Fibroblast of mammary gland (primary cell): ENCODE measurements at regions not wholly inside any gene's neighbourhood (a gene's known extent, or its start where the extent isn't known, plus 50 kb on each side); places are given as distances from the start of the nearest gene placed in this dataset.

Experiments
- DNase-seq: peaks from one replicate; pipeline ENCODE4 v3.0.0-alpha.2; 2010; ENCODE audit warnings: low read depth
- H3K4me3 ChIP-seq: 2 replicates; pipeline ENCODE4 v1.5.1; 2011; ENCODE audit warnings: low read depth, mild to moderate bottlenecking, low read length, moderate library complexity; ENCODE audit not compliant: control insufficient read depth
- TF ChIP-seq, protein P1 (sequence below): conservative IDR thresholded peaks from 2 replicates; pipeline ENCODE4 v1.5.1; 2011; ENCODE audit warnings: low read depth, low read length, inconsistent platforms; ENCODE audit not compliant: control insufficient read depth, insufficient read depth

DNA sequence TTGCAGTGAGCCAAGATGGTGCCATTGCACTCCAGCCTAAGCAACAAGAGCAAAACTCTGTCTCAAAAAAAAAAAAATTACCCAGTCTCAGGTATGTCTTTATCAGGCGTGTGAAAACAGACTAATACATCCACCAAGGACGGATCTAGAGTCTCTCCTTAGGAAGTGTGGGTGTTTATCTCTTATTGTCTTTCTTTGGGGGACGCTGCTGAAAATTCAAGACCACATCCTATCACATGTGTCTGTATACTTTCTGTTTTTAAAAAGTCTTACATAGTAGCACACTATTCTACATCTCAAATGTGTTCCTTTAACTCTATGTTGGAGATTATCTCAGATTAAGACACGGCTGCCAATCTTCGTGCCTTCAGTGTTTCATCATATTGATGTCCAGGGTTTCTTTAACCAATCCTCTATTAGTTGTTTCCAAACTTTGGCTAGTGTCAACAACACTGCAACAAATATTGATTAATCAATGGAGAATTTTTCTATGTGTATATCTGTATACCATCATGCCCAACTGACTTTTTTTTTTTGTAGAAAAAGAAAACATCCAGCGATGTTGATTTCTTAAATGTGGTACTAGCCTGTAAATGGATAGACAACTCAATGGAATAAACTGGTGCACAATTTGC, 92.3 kb upstream of the KDM7A start:
- H3K4me3 ChIP-seq: no peak overlapping the region
- DNase-seq: no peak
- TF ChIP-seq, protein P1, sequence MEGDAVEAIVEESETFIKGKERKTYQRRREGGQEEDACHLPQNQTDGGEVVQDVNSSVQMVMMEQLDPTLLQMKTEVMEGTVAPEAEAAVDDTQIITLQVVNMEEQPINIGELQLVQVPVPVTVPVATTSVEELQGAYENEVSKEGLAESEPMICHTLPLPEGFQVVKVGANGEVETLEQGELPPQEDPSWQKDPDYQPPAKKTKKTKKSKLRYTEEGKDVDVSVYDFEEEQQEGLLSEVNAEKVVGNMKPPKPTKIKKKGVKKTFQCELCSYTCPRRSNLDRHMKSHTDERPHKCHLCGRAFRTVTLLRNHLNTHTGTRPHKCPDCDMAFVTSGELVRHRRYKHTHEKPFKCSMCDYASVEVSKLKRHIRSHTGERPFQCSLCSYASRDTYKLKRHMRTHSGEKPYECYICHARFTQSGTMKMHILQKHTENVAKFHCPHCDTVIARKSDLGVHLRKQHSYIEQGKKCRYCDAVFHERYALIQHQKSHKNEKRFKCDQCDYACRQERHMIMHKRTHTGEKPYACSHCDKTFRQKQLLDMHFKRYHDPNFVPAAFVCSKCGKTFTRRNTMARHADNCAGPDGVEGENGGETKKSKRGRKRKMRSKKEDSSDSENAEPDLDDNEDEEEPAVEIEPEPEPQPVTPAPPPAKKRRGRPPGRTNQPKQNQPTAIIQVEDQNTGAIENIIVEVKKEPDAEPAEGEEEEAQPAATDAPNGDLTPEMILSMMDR: no peak

DNA sequence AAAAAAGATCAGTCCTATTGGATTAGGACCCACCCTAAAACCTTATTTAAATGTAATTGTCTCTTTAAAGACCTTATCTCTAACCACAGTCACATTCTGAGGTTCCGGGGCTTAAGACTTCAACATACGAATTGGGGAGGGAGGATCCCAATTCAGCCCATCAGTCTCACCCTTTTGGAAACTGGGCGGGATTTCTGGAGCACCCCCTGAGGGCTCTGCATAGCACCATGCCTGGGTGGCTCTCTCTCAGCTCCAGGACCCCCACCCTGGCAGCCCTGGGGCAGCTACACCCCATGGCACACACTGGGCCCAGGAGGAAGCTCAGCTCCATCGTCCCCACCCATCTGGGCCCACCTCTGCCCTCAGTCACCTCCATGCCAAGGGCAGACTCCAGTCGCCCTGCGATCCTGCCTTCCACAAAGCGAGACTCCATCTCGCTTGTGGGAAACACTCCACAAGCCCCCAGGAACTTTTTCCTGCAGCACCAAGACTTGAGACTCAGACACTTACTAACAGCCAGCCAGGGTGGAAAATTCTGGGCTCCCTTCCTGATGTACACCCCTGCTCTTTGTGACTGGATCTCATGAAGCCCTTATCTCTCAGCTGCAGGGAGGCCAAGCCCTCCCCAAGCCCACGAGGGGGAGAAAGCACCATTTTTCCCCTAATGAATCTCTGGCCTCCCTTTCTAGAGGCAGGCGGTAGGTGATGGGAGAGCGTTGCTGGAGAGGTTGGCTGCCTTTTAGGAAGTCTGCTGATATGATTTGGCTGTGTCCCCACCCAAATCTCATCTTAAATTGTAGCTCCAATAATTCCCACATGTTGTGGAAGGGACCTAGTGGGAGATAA, 90.8 kb upstream of the KDM7A start:
- DNase-seq: no peak
- H3K4me3 ChIP-seq: no peak overlapping the region
- TF ChIP-seq, protein P1: no peak

DNA sequence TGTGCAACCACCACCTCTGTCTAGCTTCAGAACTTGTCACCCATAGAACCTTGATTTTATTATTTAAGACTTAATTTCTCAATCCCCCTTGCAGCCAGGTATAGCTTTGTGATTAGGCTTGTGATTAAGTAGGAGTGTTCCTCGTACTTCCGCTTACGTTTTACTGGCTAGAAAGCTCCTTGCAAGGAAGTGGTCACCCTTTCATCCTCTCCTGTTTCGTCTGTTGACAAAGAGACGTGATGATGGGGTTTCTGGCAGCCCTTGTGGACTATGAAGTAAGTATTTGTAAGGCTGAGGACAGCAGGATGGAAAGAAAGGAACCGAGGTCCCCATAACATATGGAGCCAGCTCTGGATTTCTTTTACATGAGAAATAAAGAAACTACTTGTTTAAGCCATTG, 86.5 kb upstream of the KDM7A start:
- no peak overlapping the region for H3K4me3 ChIP-seq
- no peak for DNase-seq
- TF ChIP-seq, protein P1: no peak

DNA sequence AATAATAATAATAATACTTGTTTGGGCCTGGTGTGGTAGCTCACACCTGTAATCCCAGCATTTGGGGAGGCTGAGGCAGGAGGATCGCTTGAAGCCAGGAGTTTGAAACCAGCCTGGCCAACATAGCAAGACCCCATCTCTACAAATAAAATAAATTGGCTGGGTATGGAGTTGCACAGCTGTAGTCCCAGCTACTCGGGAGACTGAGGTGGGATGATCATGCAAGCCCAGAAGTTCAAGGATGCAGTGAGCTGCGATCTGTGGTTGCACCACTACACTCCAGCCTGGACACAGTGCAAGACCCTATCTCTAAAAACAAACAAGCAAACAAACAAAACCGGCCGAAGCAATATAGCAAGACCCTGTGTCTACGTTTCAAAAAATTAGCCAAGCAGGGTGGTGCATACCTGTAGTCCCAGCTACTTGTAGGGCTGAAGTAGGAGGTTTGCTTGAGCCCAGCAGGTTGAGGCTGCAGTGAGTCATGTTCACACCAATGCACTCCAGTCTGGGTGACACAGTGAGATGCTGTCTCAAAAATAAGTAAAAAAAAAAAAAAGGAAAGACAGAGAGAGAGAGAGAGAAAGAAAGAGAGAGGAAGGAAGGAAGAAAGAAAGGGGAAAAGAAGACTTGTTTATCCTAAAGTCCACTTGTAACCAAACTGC, 85.6 kb upstream of the KDM7A start:
- TF ChIP-seq, protein P1: no peak
- no peak for DNase-seq
- H3K4me3 ChIP-seq: no peak overlapping the region

DNA sequence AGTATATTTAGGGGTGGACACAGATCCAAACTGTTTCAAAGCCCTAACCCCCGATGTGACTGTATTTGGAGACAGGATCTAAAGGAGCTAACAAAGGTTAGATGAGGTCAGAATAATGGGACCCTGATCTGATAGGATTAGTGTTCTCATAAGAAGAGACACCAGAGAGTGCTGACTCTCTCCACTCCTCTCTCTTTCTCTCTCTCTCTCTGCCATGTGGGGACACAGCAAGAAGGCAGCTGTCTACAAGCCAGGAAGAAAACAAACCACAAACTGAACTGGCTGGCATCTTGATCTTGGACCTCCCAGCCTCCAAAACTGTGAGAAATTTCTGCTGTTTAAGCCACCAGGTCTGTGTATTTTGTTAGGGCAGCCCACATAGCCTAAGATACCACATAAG, 84.7 kb upstream of the KDM7A start:
- no peak for DNase-seq
- H3K4me3 ChIP-seq: no peak overlapping the region
- TF ChIP-seq, protein P1: no peak

DNA sequence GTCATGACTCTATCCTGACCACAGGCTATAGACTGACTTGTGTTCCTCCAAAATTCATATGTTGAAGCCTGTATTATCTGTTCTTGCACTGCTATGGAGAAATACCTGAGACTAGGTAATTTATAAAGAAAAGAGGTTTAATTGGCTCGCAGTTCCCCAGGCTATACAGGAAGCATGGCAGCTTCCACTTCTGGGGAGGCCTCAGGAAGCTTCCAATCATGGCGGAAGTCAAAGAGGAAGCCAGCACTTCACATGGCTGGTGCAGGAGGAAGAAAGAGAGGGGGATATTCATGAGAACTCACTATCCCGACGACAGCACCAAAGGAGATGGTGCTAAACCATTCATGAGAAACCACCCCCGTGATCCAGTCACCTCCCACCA, 84.3 kb upstream of the KDM7A start:
- DNase-seq: no peak
- no peak overlapping the region for H3K4me3 ChIP-seq
- TF ChIP-seq, protein P1: no peak
